SU-DHL-6 (cell line): ENCODE measurements at regions not wholly inside any gene's neighbourhood (a gene's known extent, or its start where the extent isn't known, plus 50 kb on each side); places are given as distances from the start of the nearest gene placed in this dataset.

Experiments used
- CTCF ChIP-seq: fragments of 200-600 bp; sonication (generic); IDR thresholded peaks from one replicate; pipeline ENCODE4 v1.5.1; 2017; ENCODE audit warnings: antibody characterized with exemption, mild to moderate bottlenecking, low read length, moderate library complexity; ENCODE audit not compliant: insufficient read depth, poor library complexity, severe bottlenecking
- EZH2phosphoT487 ChIP-seq: fragments of 200-600 bp; sonication (generic), shearing (Covaris generic); conservative IDR thresholded peaks from 2 replicates; pipeline ENCODE4 v1.6.1; 2018; ENCODE audit warnings: mild to moderate bottlenecking, antibody characterized with exemption, low read length, moderate library complexity, mixed read lengths

- TF ChIP-seq EZH2phosphoT487 = no peak
- no peak for TF ChIP-seq CTCF
These were observed 89.6 kb downstream of the KCNE4 start for GRCh38 chr2:223141606-223142005.
